MM.1S (cell line): ENCODE measurements at regions not wholly inside any gene's neighbourhood (a gene's known extent, or its start where the extent isn't known, plus 50 kb on each side); places are given as distances from the start of the nearest gene placed in this dataset.

ENCODE experiments used
- EZH2phosphoT487 ChIP-seq: fragments of 300-600 bp; sonication (generic); IDR thresholded peaks from 2 replicates; pipeline ENCODE4 v1.6.1; 2018; ENCODE audit warnings: antibody characterized with exemption, low read length
- TF ChIP-seq, protein P1 (sequence below): fragments of 300-600 bp; sonication (generic); IDR thresholded peaks from 2 replicates; pipeline ENCODE4 v1.5.1; 2016; ENCODE audit warnings: antibody characterized with exemption, low read length, mixed read lengths

DNA sequence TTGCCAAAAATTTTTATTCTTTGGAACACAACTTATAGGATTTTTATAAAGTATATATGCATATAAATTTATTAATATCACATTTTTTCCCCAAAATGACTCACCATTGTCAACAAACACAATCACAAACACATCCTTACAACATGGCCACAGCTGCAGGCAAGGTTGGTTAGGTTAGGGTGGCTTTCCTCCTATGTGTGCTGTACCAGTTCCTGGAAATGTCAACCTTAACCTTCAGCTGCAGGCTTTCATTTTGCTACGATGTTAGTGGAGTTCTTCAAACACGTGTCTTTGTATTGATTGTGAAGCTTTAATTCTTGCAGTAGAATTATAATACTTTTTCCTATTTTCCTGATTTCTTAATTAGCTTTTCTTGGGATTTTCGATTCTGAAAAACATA, 185.8 kb downstream of the PTEN start:
- TF ChIP-seq, protein P1, sequence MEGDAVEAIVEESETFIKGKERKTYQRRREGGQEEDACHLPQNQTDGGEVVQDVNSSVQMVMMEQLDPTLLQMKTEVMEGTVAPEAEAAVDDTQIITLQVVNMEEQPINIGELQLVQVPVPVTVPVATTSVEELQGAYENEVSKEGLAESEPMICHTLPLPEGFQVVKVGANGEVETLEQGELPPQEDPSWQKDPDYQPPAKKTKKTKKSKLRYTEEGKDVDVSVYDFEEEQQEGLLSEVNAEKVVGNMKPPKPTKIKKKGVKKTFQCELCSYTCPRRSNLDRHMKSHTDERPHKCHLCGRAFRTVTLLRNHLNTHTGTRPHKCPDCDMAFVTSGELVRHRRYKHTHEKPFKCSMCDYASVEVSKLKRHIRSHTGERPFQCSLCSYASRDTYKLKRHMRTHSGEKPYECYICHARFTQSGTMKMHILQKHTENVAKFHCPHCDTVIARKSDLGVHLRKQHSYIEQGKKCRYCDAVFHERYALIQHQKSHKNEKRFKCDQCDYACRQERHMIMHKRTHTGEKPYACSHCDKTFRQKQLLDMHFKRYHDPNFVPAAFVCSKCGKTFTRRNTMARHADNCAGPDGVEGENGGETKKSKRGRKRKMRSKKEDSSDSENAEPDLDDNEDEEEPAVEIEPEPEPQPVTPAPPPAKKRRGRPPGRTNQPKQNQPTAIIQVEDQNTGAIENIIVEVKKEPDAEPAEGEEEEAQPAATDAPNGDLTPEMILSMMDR = no peak
- TF ChIP-seq EZH2phosphoT487 = no peak
